ENCODE measurements at regions not wholly inside any gene's neighbourhood (a gene's known extent, or its start where the extent isn't known, plus 50 kb on each side); places are given as distances from the start of the nearest gene placed in this dataset.
A peak's percentile ranks its signal among the peaks of the same experiment; 100 is the strongest.

GRCh38 chr2:57884281-57884680 lies 162.3 kb upstream of the VRK2 start:
- DNase-seq (ENCODE audit: low read depth), result no peak

- no peak for DNase-seq (ENCODE audit: low read depth)
Observed at GRCh38 chr2:57885742-57886141, 160.9 kb upstream of the VRK2 start.

GRCh38 chr2:57886161-57886786 lies 160.3 kb upstream of the VRK2 start:
- no peak for DNase-seq (ENCODE audit: low read depth)

- DNase-seq (ENCODE audit: low read depth), result no peak
Observed at GRCh38 chr2:57888463-57888862, 158.1 kb upstream of the VRK2 start.

GRCh38 chr2:57890464-57890863 lies 156.1 kb upstream of the VRK2 start:
- peak; percentile 54 for DNase-seq (ENCODE audit: low read depth)

GRCh38 chr2:57891086-57891712 lies 155.4 kb upstream of the VRK2 start:
- no peak for DNase-seq (ENCODE audit: low read depth)

- no peak for DNase-seq (ENCODE audit: low read depth)
Observed at GRCh38 chr2:57892920-57893319, 153.7 kb upstream of the VRK2 start.

GRCh38 chr2:57893347-57893746 lies 153.3 kb upstream of the VRK2 start:
- no peak for DNase-seq (ENCODE audit: low read depth)

GRCh38 chr2:57893786-57894185 lies 152.8 kb upstream of the VRK2 start:
- DNase-seq (ENCODE audit: low read depth), result no peak

GRCh38 chr2:57894381-57894780 lies 152.2 kb upstream of the VRK2 start:
- no peak for DNase-seq (ENCODE audit: low read depth)

GRCh38 chr2:57897920-57898319 lies 148.7 kb upstream of the VRK2 start:
- no peak for DNase-seq (ENCODE audit: low read depth)

GRCh38 chr2:57899898-57900297 lies 146.7 kb upstream of the VRK2 start:
- DNase-seq (ENCODE audit: low read depth), result no peak

- DNase-seq (ENCODE audit: low read depth), result no peak
Observed at GRCh38 chr2:57902578-57902977, 144.0 kb upstream of the VRK2 start.

- peak; percentile 54 for DNase-seq (ENCODE audit: low read depth)
Observed at GRCh38 chr2:57906152-57906732, 140.4 kb upstream of the VRK2 start.

- no peak for DNase-seq (ENCODE audit: low read depth)
Observed at GRCh38 chr2:57907411-57907810, 139.2 kb upstream of the VRK2 start.

- DNase-seq (ENCODE audit: low read depth), result no peak
Observed at GRCh38 chr2:57908736-57909161, 137.9 kb upstream of the VRK2 start.

GRCh38 chr2:57918126-57918525 lies 128.5 kb upstream of the VRK2 start:
- DNase-seq (ENCODE audit: low read depth), result no peak

GRCh38 chr2:57920342-57920939 lies 126.2 kb upstream of the VRK2 start:
- no peak for DNase-seq (ENCODE audit: low read depth)

- DNase-seq (ENCODE audit: low read depth), result no peak
Observed at GRCh38 chr2:57934659-57935058, 111.9 kb upstream of the VRK2 start.

GRCh38 chr2:57936216-57936615 lies 110.4 kb upstream of the VRK2 start:
- no peak for DNase-seq (ENCODE audit: low read depth)

- no peak for DNase-seq (ENCODE audit: low read depth)
Observed at GRCh38 chr2:57937456-57937855, 109.2 kb upstream of the VRK2 start.

GRCh38 chr2:57941816-57942215 lies 104.8 kb upstream of the VRK2 start:
- no peak for DNase-seq (ENCODE audit: low read depth)

GRCh38 chr2:57943315-57943714 lies 103.3 kb upstream of the VRK2 start:
- no peak for DNase-seq (ENCODE audit: low read depth)

Measured in stromal cell of bone marrow (primary cell).